OCI-LY3 (cell line): ENCODE measurements at regions not wholly inside any gene's neighbourhood (a gene's known extent, or its start where the extent isn't known, plus 50 kb on each side); places are given as distances from the start of the nearest gene placed in this dataset.

Experiments
- H2AFZ ChIP-seq: fragments of 200-600, 300-600 bp; shearing (Covaris generic); 2 replicates; pipeline ENCODE4 v1.6.0; 2014; ENCODE audit warnings: antibody characterized with exemption, low read depth, low read length
- H3K27ac ChIP-seq: fragments of 200-600, 300-600 bp; sonication (generic); 2 replicates; pipeline ENCODE4 v1.5.1; 2014; ENCODE audit warnings: mild to moderate bottlenecking, low read length, moderate library complexity, mixed read lengths
- H3K27me3 ChIP-seq: fragments of 200-600, 300-600 bp; sonication (generic); 2 replicates; pipeline ENCODE4 v1.6.1; 2014; ENCODE audit warnings: low read depth, low read length, mixed read lengths
- H3K36me3 ChIP-seq: fragments of 200-600, 300-600 bp; sonication (generic); replicated peaks from 2 replicates; pipeline ENCODE3; 2014; ENCODE audit warnings: low read depth, low read length, mixed read lengths
- H3K4me1 ChIP-seq: fragments of 300-600, 200-600 bp; sonication (generic); 2 replicates; pipeline ENCODE4 v1.6.1; 2014; ENCODE audit warnings: low read length, mixed read lengths
- H3K4me2 ChIP-seq: fragments of 200-600, 300-600 bp; sonication (generic); 2 replicates; pipeline ENCODE4 v1.6.1; 2014; ENCODE audit warnings: low read length, mixed read lengths
- H3K4me3 ChIP-seq: fragments of 300-600, 200-600 bp; sonication (generic); 2 replicates; pipeline ENCODE4 v1.5.1; 2014; ENCODE audit warnings: antibody characterized with exemption, mild to moderate bottlenecking, low read length, moderate library complexity
- H3K79me2 ChIP-seq: fragments of 300-600, 200-600 bp; shearing (Covaris generic); 2 replicates; pipeline ENCODE4 v1.6.1; 2014; ENCODE audit warnings: mild to moderate bottlenecking, low read length, mixed read lengths
- H3K9ac ChIP-seq: fragments of 300-600, 200-600 bp; shearing (Covaris generic); 2 replicates; pipeline ENCODE4 v1.6.0; 2014; ENCODE audit warnings: mild to moderate bottlenecking, low read length, moderate library complexity
- H3K9me3 ChIP-seq: fragments of 200-600, 300-600 bp; shearing (Covaris generic); 2 replicates; pipeline ENCODE4 v1.6.1; 2014; ENCODE audit warnings: low read length, mixed read lengths; ENCODE audit not compliant: insufficient read depth
- H4K20me1 ChIP-seq: fragments of 200-600, 300-600 bp; sonication (generic); 2 replicates; pipeline ENCODE4 v1.6.1; 2016; ENCODE audit warnings: low read length, mixed read lengths; ENCODE audit not compliant: insufficient read depth
- CTCF ChIP-seq: fragments of 200-600, 300-600 bp; sonication (generic); IDR thresholded peaks from 2 replicates; pipeline ENCODE4 v1.5.1; 2014; ENCODE audit warnings: antibody characterized with exemption, low read length, low read depth
- EZH2phosphoT487 ChIP-seq: fragments of 200-600 bp; shearing (Covaris generic); IDR thresholded peaks from 2 replicates; pipeline ENCODE4 v1.6.1; 2018; ENCODE audit warnings: antibody characterized with exemption, mixed run types, low read depth

GRCh38 chr2:56626927-56627326 lies 443.1 kb downstream of the CCDC85A start:
- H3K36me3 ChIP-seq: no peaks in the 10 kb centered on the region
- H3K27ac ChIP-seq: no peak overlapping the region
- no peak overlapping the region for H3K4me2 ChIP-seq
- no peaks in the 10 kb centered on the region for H3K9me3 ChIP-seq
- no peaks in the 10 kb centered on the region for H3K4me1 ChIP-seq
- no peaks in the 10 kb centered on the region for H4K20me1 ChIP-seq
- H3K9ac ChIP-seq: no peak overlapping the region
- no peak for TF ChIP-seq EZH2phosphoT487
- TF ChIP-seq CTCF: no peak
- no peaks in the 10 kb centered on the region for H3K27me3 ChIP-seq
- H3K79me2 ChIP-seq: no peaks in the 10 kb centered on the region
- no peak overlapping the region for H2AFZ ChIP-seq
- H3K4me3 ChIP-seq: no peak overlapping the region

- Histone ChIP-seq H3K27ac (no peak overlapping the region), H3K4me3 (no peak overlapping the region), H3K79me2 (no peaks in the 10 kb centered on the region), H4K20me1 (no peaks in the 10 kb centered on the region), H3K4me2 (no peak overlapping the region), H3K36me3 (no peaks in the 10 kb centered on the region), H3K9ac (no peak overlapping the region), H3K4me1 (no peaks in the 10 kb centered on the region), H3K27me3 (no peaks in the 10 kb centered on the region), H3K9me3 (no peaks in the 10 kb centered on the region), H2AFZ (no peak overlapping the region)
- TF ChIP-seq CTCF (no peak), EZH2phosphoT487 (no peak)
Measured at GRCh38 chr2:56630286-56630685, 446.5 kb downstream of the CCDC85A start.

GRCh38 chr2:56647997-56648396 lies 464.2 kb downstream of the CCDC85A start:
- no peak for TF ChIP-seq EZH2phosphoT487
- TF ChIP-seq CTCF: no peak
- no peak overlapping the region for H3K9ac ChIP-seq
- no peaks in the 10 kb centered on the region for H3K9me3 ChIP-seq
- no peak overlapping the region for H2AFZ ChIP-seq
- no peaks in the 10 kb centered on the region for H3K79me2 ChIP-seq
- no peaks in the 10 kb centered on the region for H4K20me1 ChIP-seq
- H3K4me1 ChIP-seq: peaks cover 6% of the 10 kb centered on the region
- H3K4me3 ChIP-seq: no peak overlapping the region
- no peak overlapping the region for H3K4me2 ChIP-seq
- no peak overlapping the region for H3K27ac ChIP-seq
- H3K27me3 ChIP-seq: no peaks in the 10 kb centered on the region
- H3K36me3 ChIP-seq: peaks cover 3% of the 10 kb centered on the region

- TF ChIP-seq EZH2phosphoT487 (no peak), CTCF (no peak)
Measured at GRCh38 chr2:56648802-56649201, 465.0 kb downstream of the CCDC85A start.

More at GRCh38 chr2:56648802-56649201, 465.0 kb downstream of the CCDC85A start:
- Histone ChIP-seq H3K4me2 (no peak overlapping the region), H3K27ac (no peak overlapping the region), H3K9me3 (no peaks in the 10 kb centered on the region), H3K79me2 (no peaks in the 10 kb centered on the region), H3K4me1 (peaks cover 6% of the 10 kb centered on the region), H3K4me3 (no peak overlapping the region), H4K20me1 (no peaks in the 10 kb centered on the region), H3K9ac (no peak overlapping the region), H2AFZ (no peak overlapping the region), H3K36me3 (peaks cover 3% of the 10 kb centered on the region), H3K27me3 (no peaks in the 10 kb centered on the region)
